ENCODE measurements at regions not wholly inside any gene's neighbourhood (a gene's known extent, or its start where the extent isn't known, plus 50 kb on each side); places are given as distances from the start of the nearest gene placed in this dataset.
"Not testable (repeated sequence)": the region's sequence is repeated elsewhere in the genome, so short reads cannot be mapped to it uniquely, and the experiment has no call there.

GRCh38 chr5:101364469-101364868, 461.4 kb upstream of the ST8SIA4 start:
- no peak for TF ChIP-seq CTCF (conservative IDR thresholded peaks at IDR 0.05)
- H3K27ac ChIP-seq = no peak overlapping the region

- no peak overlapping the region for H3K27ac ChIP-seq
- TF ChIP-seq CTCF (conservative IDR thresholded peaks at IDR 0.05) = no peak
Measured at GRCh38 chr5:101362067-101362466, 459.0 kb upstream of the ST8SIA4 start.

GRCh38 chr5:101346906-101347305, 443.8 kb upstream of the ST8SIA4 start:
- H3K27ac ChIP-seq = no peak overlapping the region
- no peak for TF ChIP-seq CTCF (conservative IDR thresholded peaks at IDR 0.05)

GRCh38 chr5:101346447-101346846, 443.4 kb upstream of the ST8SIA4 start:
- no peak overlapping the region for H3K27ac ChIP-seq
- no peak for TF ChIP-seq CTCF (conservative IDR thresholded peaks at IDR 0.05)

GRCh38 chr5:101338226-101338625, 435.1 kb upstream of the ST8SIA4 start:
- no peak overlapping the region for H3K27ac ChIP-seq
- TF ChIP-seq CTCF (conservative IDR thresholded peaks at IDR 0.05) = no peak

- no peak for TF ChIP-seq CTCF (conservative IDR thresholded peaks at IDR 0.05)
- H3K27ac ChIP-seq = no peak overlapping the region
Measured at GRCh38 chr5:101327816-101328215, 424.7 kb upstream of the ST8SIA4 start.

- TF ChIP-seq CTCF (conservative IDR thresholded peaks at IDR 0.05) = no peak
- H3K27ac ChIP-seq = no peak overlapping the region
Measured at GRCh38 chr5:101326766-101327165, 423.7 kb upstream of the ST8SIA4 start.

GRCh38 chr5:101316401-101316800, 413.3 kb upstream of the ST8SIA4 start:
- H3K27ac ChIP-seq = not testable (repeated sequence)

All from VCaP (cell line).